ENCODE measurements at regions not wholly inside any gene's neighbourhood (a gene's known extent, or its start where the extent isn't known, plus 50 kb on each side); places are given as distances from the start of the nearest gene placed in this dataset.
"Not testable (repeated sequence)": the region's sequence is repeated elsewhere in the genome, so short reads cannot be mapped to it uniquely, and the experiment has no call there.

DNA sequence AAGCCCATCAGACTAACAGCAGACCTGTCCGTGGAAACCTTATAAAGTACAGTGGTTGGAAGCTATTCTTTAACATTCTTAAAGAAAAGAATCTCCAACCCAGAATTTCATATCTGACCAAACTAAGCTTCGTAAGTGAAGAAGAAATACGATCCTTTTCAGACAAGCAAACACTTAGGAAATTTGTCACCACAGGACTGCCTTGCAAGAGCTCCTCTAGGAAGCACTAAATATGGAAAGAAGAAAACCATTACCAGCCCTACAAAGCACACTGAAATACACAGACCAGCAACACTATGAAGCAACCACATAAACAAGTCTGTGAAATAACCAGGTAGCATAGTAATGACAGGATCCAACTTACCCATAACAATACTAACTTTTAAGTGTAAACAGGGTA, 177.7 kb upstream of the PRSS1 start:
- DNase-seq (ENCODE audit: low read depth): no peak
- H3K4me3 ChIP-seq (ENCODE audit: low read length): no peak overlapping the region
- TF ChIP-seq, protein P1, sequence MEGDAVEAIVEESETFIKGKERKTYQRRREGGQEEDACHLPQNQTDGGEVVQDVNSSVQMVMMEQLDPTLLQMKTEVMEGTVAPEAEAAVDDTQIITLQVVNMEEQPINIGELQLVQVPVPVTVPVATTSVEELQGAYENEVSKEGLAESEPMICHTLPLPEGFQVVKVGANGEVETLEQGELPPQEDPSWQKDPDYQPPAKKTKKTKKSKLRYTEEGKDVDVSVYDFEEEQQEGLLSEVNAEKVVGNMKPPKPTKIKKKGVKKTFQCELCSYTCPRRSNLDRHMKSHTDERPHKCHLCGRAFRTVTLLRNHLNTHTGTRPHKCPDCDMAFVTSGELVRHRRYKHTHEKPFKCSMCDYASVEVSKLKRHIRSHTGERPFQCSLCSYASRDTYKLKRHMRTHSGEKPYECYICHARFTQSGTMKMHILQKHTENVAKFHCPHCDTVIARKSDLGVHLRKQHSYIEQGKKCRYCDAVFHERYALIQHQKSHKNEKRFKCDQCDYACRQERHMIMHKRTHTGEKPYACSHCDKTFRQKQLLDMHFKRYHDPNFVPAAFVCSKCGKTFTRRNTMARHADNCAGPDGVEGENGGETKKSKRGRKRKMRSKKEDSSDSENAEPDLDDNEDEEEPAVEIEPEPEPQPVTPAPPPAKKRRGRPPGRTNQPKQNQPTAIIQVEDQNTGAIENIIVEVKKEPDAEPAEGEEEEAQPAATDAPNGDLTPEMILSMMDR (conservative IDR thresholded peaks at IDR 0.05; ENCODE audit: low read depth, low read length): no peak

DNA sequence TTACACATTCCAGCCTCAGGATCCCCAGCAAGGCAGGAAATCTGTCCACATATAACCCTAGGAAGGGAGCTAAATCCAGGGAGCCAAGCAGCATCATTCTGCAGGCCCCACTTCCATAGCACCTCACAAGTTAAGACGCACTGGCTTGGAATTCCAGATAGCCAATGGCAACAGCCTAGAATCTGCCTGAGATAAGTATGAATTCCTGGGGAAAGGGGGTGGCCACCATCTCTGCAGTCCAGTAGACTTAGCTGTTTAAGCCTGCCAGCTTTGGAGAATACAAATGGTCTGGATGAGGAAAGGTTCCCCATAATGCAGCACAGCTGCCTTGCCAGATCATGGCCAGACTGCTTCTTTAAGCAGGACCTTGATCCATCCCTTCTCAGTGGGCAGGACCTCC, 179.4 kb upstream of the PRSS1 start:
- DNase-seq (ENCODE audit: low read depth): no peak
- TF ChIP-seq, protein P1 (conservative IDR thresholded peaks at IDR 0.05; ENCODE audit: low read depth, low read length): no peak
- no peak overlapping the region for H3K4me3 ChIP-seq (ENCODE audit: low read length)

DNA sequence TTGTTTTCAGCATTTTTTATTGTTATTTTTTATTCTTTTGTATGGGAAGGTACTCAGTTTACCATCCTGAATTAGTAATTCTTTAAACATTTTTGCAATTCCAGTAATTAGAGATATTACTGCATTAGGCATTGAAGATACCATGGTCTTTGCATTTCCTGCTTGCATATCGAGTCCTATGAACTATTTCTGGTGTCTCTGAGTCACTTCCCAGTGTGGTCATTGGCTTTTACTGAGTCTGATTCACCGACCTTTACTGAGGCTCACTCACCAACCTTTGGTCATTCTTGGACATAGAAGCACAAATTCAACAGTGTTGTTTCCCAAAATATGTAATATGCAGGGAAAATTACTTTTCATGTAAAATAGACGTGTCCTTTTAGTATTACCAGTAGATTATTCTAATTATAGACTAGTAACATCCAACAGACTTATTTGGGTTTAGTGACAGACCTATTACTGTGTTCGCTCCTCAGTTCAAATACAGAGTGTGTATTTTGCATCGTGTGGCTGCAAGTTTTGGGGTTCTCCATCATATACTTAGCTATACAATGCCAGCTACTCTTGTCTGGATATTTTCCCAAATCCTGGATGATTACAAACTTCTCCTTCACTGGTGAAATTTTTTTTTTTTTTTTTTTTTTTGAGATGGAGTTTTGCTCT, 180.7 kb upstream of the PRSS1 start:
- TF ChIP-seq, protein P1 (conservative IDR thresholded peaks at IDR 0.05; ENCODE audit: low read depth, low read length): no peak
- H3K4me3 ChIP-seq (ENCODE audit: low read length): no peak overlapping the region
- DNase-seq (ENCODE audit: low read depth): no peak

DNA sequence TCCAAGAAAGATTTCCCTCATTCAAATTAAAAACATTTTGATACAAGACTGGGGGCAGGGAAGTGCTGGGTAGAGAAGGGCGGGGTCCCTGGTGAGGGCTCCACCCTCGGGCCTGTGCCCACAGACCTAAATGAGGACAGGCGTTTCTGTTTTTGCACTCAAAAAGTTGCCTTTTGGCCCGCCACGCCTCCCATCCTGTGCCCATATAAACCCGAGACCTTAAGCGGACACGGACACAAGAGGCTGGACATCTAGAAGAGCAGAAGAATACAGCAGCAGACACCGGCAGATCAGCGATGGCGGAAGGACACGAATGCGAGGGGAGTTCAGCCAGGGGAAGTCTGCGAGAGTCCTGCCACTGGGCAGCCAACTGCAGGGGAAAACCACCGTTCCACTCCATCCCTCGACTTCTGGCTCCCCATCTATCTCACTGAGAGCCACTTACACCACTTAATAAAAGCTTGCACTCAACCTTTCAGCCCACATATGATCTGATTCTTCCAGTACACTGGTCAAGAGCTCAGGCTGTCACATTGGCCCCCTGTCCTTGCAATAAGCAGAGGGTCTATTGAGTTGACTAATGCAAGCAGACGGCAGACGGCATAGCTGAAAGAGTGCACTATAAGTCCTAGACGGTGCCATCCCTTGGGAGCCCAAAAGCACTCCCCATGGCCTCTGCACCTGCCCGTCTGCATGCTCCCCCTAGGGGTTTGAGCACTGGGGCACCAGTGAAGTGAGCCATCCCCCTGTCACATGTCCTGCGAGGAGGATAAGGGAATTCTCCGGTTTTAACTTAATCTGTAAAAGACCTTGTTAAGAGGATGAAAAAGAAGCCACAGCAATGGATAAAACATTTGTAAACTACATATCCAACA, 181.8 kb upstream of the PRSS1 start:
- DNase-seq (ENCODE audit: low read depth): no peak
- no peak overlapping the region for H3K4me3 ChIP-seq (ENCODE audit: low read length)
- TF ChIP-seq, protein P1 (conservative IDR thresholded peaks at IDR 0.05; ENCODE audit: low read depth, low read length): peak; percentile 13

DNA sequence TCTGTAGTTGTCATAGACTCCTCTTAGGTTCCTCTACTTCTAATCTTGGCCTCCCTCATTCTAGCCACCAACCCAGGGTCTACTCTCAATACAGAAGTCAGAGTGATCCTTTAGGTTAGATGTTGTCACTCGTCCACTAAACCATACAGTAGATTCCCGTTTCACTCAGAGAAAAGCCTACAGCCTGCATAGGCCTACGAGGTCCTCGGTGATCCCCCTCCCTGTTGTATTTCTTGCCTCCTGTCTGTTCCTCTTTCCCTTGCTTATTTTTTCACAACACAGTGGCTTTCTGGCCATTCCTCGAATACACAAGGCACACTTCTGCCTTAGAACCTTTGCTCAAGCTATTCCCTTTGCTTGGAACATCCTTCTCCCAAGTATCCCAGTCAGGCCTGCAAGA, 183.0 kb upstream of the PRSS1 start:
- TF ChIP-seq, protein P1 (conservative IDR thresholded peaks at IDR 0.05; ENCODE audit: low read depth, low read length): no peak
- H3K4me3 ChIP-seq (ENCODE audit: low read length): no peak overlapping the region
- DNase-seq (ENCODE audit: low read depth): no peak

DNA sequence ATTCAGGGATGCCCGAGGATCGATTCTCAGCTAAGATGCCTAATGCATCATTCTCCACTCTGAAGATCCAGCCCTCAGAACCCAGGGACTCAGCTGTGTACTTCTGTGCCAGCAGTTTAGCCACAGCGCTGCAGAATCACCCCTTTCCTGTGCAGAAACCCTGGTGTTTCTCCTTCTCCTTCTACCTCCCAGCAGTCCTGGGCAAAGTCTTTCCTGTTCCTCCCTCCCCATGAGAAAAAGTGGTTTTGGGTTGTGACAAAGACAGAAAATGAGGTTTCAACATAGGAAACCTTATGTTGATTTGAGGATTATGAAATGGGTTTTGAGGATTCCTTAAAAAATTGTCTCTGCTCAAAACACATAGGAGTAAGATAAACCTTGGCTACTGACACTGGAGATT, 185.1 kb upstream of the PRSS1 start:
- not testable (repeated sequence) for H3K4me3 ChIP-seq (ENCODE audit: low read length); DNase-seq (ENCODE audit: low read depth)

DNA sequence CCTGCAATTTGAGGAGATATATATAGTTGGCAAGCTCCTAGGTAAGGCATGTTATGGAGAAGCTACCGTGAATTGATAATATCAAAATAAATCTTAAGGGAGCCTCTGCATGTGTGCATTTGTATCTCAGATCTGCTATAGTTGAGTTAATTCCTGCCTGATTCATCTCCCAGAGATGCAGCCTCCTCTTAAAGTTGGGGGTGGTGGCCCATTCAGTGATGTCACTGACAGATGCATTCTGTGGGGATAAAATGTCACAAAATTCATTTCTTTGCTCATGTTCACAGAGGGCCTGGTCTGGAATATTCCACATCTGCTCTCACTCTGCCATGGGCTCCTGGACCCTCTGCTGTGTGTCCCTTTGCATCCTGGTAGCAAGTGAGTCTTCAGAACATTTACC, 185.8 kb upstream of the PRSS1 start:
- TF ChIP-seq, protein P1 (conservative IDR thresholded peaks at IDR 0.05; ENCODE audit: low read depth, low read length): no peak
- H3K4me3 ChIP-seq (ENCODE audit: low read length): no peak overlapping the region
- DNase-seq (ENCODE audit: low read depth): no peak
